ENCODE measurements at regions not wholly inside any gene's neighbourhood (a gene's known extent, or its start where the extent isn't known, plus 50 kb on each side); places are given as distances from the start of the nearest gene placed in this dataset.

DNA sequence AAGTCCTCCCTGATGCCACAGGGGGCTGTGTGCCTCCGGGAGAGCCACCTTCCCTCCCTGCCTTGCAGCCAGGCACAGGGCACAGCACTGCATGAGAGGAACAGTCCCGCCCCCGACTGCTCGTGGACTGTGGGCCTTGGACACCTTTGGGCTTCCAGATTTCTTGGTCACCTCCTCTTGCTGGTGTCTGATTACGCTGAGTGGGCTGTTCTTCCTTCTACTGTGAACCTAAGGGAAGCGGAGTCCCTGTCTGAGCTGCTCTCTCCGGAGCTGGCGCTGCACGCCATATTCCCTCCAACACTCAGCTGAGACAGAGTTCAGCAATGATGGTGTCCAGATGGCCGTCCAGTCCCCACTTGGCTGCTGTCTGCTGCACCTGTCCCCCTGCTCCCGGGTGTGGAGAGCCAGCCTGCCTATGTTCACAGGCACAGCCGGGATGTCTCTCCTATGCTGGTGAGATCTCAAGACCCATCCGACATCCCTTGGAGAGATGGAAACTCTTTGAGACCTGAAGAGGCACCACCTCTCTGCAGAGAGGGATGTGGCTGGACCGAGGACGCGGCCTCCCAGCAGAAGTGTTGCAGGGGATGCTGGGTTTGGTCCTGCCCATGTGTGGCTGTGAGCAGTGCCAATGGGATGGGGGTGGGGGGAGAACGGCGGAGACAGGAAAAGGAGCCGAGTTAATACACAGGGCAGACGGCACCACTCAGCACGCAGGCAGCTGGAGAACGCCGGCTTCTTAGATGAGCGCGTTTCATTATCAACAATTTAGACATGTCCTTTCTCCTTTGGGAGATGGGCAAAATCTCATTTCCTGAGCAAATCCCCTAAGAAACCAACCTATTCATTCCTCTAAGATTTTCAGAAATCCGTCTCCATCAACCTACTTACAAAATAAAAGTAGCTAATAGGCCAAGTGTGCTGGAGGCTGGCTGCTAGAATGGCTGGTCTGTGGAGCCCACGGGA is 171.9 kb downstream of the ENGASE start:
- Mint-ChIP-seq H3K9me3 (no peaks in the 10 kb centered on the region), H3K27ac (ENCODE audit: low read depth) (no peak overlapping the region)

DNA sequence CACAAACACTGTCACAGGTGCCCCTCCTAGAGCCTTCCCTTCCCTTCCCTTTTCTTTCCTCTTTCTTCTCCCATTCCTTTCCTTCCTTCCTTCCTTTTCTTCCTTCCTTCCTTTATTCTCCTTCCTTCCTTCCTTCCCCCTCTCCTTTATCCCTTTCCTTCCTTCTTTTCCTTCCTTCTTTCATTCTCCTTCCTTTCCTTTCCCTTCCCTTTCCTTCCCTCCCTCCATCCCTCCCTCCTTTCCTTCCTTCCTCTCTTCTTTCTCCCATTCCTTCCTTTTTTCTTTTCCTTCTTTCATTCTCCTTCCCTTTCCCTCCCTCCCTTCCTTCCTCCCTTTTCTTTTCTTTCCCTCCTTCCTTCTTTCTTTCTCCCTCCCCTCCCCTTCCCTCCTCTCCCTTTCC is 170.0 kb downstream of the ENGASE start:
- ATAC-seq (replicated peaks; ENCODE audit: extremely low read depth, poor library complexity, severe bottlenecking), result no peak
- DNase-seq (ENCODE audit: low spot score in 2 of 2), result no peak
- Mint-ChIP-seq H3K27me3 (peaks cover 46% of the 10 kb centered on the region), H3K9me3 (no peaks in the 10 kb centered on the region), H3K36me3 (ENCODE audit: insufficient read depth) (no peaks in the 10 kb centered on the region), H3K4me3 (no peak overlapping the region), H3K27ac (ENCODE audit: low read depth) (no peak overlapping the region), H3K4me1 (no peaks in the 10 kb centered on the region)

More for the DNA sequence above, 171.9 kb downstream of the ENGASE start:
- no peak overlapping the region for H3K4me3 Mint-ChIP-seq
- H3K36me3 Mint-ChIP-seq (ENCODE audit: insufficient read depth), result no peaks in the 10 kb centered on the region
- ATAC-seq (replicated peaks; ENCODE audit: extremely low read depth, poor library complexity, severe bottlenecking) (no peak), DNase-seq (ENCODE audit: low spot score in 2 of 2) (no peak)
- no peaks in the 10 kb centered on the region for H3K4me1 Mint-ChIP-seq
- peaks cover 51% of the 10 kb centered on the region for H3K27me3 Mint-ChIP-seq

DNA sequence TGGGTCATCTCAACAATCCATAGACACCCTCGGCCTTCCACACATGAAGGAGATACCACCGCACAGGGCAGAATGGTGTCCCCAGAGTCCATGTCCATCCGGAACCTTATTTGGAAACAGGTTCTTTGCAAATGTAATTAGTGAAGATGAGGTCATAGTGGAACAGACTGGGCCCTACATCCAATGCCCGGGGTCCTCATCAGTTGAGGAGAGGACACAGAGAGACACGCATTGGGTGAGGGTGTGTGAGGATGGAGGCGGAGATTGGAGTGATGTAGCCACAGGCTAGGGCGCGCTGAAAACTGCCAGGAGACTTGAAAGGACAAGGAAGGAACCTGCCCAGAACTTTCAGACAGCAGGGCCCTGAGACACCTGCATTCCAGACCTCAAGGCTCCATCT is 169.4 kb downstream of the ENGASE start:
- H3K27me3 Mint-ChIP-seq, result peaks cover 46% of the 10 kb centered on the region
- no peaks in the 10 kb centered on the region for H3K9me3 Mint-ChIP-seq
- DNase-seq (ENCODE audit: low spot score in 2 of 2), result no peak
- H3K36me3 Mint-ChIP-seq (ENCODE audit: insufficient read depth), result no peaks in the 10 kb centered on the region
- no peak overlapping the region for H3K4me3 Mint-ChIP-seq
- no peak for ATAC-seq (replicated peaks; ENCODE audit: extremely low read depth, poor library complexity, severe bottlenecking)
- no peaks in the 10 kb centered on the region for H3K4me1 Mint-ChIP-seq
- H3K27ac Mint-ChIP-seq (ENCODE audit: low read depth), result no peak overlapping the region

DNA sequence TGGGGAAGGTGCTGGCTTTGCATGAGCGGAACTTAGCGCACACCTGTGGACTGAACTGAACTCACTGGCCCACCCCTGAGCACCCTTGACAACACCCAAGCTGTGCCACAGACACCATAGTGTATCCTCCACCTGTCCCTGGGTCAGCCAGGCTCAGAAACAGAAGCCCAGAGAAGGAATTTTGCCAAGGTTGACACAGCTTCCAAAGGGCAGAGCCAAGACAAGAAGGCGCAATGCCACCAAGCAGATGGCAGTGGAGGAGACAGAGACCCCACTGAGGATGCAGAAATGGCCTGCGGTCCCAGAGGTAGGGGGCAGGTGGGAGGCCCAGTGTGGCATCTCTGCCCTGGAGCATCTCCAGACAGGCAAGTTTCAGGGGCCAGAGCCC is 169.0 kb downstream of the ENGASE start:
- Mint-ChIP-seq H3K27me3 (peaks cover 50% of the 10 kb centered on the region), H3K4me3 (no peak overlapping the region), H3K36me3 (ENCODE audit: insufficient read depth) (no peaks in the 10 kb centered on the region), H3K27ac (ENCODE audit: low read depth) (no peak overlapping the region), H3K4me1 (no peaks in the 10 kb centered on the region), H3K9me3 (no peaks in the 10 kb centered on the region)
- DNase-seq (ENCODE audit: low spot score in 2 of 2) (no peak), ATAC-seq (replicated peaks; ENCODE audit: extremely low read depth, poor library complexity, severe bottlenecking) (no peak)

DNA sequence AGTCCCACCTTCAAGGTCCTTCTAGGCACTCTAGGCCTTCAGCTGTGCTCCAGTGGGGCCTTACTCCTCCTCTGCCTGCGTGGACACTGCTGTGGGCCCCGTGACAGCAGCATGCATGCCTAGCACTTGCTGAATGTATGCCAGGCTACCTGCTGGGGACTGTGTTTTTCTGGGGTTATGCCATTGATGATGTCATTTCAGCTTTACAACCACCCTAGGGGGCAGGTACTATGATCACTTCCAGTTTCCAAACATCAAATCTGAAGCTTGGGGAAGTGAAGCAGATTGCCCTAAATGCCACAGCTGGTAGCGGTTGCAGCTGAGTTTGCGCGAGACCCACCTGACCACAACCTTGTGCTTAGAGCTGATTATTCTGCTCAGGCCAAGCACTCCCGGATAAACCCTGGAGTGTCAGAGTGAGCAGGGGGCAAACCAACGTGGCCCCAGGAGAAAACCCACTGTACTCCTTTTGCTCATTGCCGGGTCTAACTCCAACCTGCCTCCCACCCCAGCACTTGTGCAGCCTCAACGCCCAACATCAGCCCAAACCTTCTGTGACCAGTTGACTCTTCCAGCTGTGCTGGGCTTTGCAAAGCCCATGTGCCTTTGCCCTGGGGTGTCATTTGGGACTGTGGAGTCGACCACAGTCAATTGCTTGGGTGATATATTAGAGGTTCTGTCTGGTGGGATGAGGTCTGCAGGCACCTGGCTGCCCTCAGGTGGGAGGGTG is 168.4 kb downstream of the ENGASE start:
- no peaks in the 10 kb centered on the region for H3K4me1 Mint-ChIP-seq
- DNase-seq (ENCODE audit: low spot score in 2 of 2), result no peak
- H3K27ac Mint-ChIP-seq (ENCODE audit: low read depth), result no peak overlapping the region
- no peak overlapping the region for H3K4me3 Mint-ChIP-seq
- no peaks in the 10 kb centered on the region for H3K9me3 Mint-ChIP-seq
- ATAC-seq (replicated peaks; ENCODE audit: extremely low read depth, poor library complexity, severe bottlenecking), result no peak
- peaks cover 54% of the 10 kb centered on the region for H3K27me3 Mint-ChIP-seq
- H3K36me3 Mint-ChIP-seq (ENCODE audit: insufficient read depth), result no peaks in the 10 kb centered on the region

DNA sequence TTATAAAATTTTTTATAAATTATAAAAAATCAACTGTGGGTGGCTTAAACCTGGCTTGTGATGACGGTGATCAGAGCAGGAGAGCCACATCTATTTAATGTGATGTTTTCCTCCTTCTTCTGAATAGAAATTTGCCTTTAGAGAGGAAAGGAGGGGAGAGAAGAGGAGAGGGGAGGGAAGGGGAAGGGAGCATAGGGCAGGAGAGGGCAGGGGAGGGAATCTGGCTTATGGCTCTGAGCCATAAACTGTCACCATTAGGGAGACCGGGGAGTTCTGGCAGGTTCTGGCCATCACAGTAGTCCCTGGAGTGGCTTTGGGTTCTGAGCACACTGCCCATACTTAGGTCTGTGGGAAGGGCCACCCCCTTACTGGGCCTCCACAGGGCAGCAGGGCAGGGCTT is 167.8 kb downstream of the ENGASE start:
- H3K27ac Mint-ChIP-seq (ENCODE audit: low read depth), result no peak overlapping the region
- H3K4me1 Mint-ChIP-seq, result no peaks in the 10 kb centered on the region
- H3K4me3 Mint-ChIP-seq, result no peak overlapping the region
- ATAC-seq (replicated peaks; ENCODE audit: extremely low read depth, poor library complexity, severe bottlenecking) (no peak), DNase-seq (ENCODE audit: low spot score in 2 of 2) (no peak)
- peaks cover 55% of the 10 kb centered on the region for H3K27me3 Mint-ChIP-seq
- H3K36me3 Mint-ChIP-seq (ENCODE audit: insufficient read depth), result no peaks in the 10 kb centered on the region
- H3K9me3 Mint-ChIP-seq, result no peaks in the 10 kb centered on the region

DNA sequence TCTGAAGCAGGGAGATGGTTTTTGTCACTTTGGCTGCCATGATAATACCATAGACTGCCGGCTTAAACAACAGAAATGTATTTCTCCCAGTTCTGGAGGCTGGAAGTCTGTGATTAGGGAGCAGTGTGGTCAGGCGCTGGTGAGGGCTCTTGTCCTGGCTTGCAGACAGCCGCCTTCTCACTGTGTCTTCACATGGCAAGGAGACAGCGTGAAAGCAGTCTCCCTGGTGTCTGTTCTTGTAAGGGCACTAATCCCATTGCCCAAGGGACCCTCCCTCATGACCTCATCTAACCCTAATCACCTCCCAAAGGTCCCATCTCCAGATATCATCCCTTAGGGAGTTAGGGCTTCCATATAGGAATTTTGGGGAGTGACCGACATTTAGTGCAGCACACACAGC is 167.0 kb downstream of the ENGASE start:
- no peaks in the 10 kb centered on the region for H3K4me1 Mint-ChIP-seq
- H3K9me3 Mint-ChIP-seq, result no peaks in the 10 kb centered on the region
- ATAC-seq (replicated peaks; ENCODE audit: extremely low read depth, poor library complexity, severe bottlenecking), result no peak
- DNase-seq (ENCODE audit: low spot score in 2 of 2), result no peak
- no peak overlapping the region for H3K4me3 Mint-ChIP-seq
- no peaks in the 10 kb centered on the region for H3K36me3 Mint-ChIP-seq (ENCODE audit: insufficient read depth)
- peaks cover 63% of the 10 kb centered on the region for H3K27me3 Mint-ChIP-seq
- H3K27ac Mint-ChIP-seq (ENCODE audit: low read depth), result no peak overlapping the region

DNA sequence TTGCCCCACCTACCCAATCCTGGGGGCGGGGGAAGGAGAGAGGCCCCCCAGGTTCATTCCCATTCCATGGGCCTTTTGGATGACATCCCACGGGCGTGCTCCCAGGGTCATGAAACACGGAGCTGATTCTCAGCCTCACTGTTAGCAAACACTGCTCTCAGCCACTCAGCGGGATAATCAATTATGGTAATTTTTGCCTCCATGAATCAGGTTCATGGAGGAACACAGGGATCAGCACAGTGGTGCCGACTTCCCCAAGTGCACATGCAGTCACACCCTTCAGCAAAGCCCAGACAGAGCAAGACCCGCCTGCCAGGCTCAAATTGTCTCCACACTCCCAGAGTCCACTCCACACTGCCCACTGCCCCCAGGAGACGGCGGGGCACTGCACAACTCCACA is 164.6 kb downstream of the ENGASE start:
- Mint-ChIP-seq H3K36me3 (ENCODE audit: insufficient read depth) (no peaks in the 10 kb centered on the region), H3K27ac (ENCODE audit: low read depth) (no peak overlapping the region), H3K27me3 (peaks cover 69% of the 10 kb centered on the region)

DNA sequence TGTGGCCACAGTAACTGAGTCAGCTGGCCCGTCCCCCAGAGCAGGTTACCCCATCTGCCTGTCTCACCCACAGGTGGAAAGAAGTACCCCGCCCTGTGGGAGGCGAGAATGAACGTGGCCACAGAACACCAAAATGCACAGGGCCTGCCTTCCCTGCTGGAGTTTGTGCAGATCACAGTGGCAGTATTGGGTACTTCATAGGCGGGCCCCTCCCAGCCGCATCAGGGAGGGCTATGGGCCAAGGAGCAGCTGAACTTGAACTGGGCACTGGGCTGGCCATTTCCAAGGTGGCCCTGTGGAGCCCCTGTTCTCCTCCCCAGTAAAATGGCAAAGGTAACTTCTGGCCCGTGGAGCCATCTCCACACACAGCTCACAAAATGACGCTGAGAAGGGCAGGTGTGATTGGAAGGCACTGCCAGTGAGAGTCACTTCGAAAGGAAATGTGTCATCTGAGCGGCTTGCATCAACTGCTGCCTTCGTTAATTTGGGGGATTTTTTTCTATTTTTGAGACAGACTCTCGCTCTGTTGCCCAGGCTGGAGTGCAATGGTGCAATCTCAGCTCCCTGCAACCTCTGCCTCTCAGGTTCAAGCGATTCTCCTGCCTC is 162.9 kb downstream of the ENGASE start:
- Mint-ChIP-seq H3K36me3 (ENCODE audit: insufficient read depth) (no peaks in the 10 kb centered on the region), H3K27ac (ENCODE audit: low read depth) (no peak overlapping the region), H3K9me3 (no peaks in the 10 kb centered on the region), H3K4me3 (no peak overlapping the region), H3K27me3 (peaks cover 58% of the 10 kb centered on the region), H3K4me1 (no peaks in the 10 kb centered on the region)
- DNase-seq (ENCODE audit: low spot score in 2 of 2), result no peak
- no peak for ATAC-seq (replicated peaks; ENCODE audit: extremely low read depth, poor library complexity, severe bottlenecking)

More for the DNA sequence above, 164.6 kb downstream of the ENGASE start:
- Mint-ChIP-seq H3K4me1 (no peaks in the 10 kb centered on the region), H3K4me3 (no peak overlapping the region), H3K9me3 (no peaks in the 10 kb centered on the region)
- no peak for DNase-seq (ENCODE audit: low spot score in 2 of 2)
- ATAC-seq (replicated peaks; ENCODE audit: extremely low read depth, poor library complexity, severe bottlenecking), result no peak

DNA sequence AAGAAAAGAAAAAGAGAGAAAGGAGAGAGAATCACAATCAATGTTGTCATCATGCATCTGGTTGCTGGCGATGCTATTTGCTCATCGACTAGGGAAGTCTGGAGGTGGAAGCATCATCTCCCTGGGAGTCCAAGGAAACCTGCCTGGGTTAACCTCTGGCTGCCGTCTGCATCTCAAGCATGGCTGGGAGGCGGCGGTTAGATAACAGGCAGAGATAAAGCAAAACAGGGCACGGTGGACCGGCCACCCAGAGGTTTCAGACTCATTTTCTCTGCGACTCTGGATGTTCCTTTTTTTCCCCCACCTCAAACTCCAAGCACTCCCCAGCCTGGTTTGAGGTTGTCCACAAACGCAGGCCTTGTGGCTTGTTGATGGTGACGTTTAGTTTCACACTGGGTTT is 161.2 kb downstream of the ENGASE start:
- Mint-ChIP-seq H3K27me3 (peaks cover 46% of the 10 kb centered on the region), H3K36me3 (ENCODE audit: insufficient read depth) (no peaks in the 10 kb centered on the region)

DNA sequence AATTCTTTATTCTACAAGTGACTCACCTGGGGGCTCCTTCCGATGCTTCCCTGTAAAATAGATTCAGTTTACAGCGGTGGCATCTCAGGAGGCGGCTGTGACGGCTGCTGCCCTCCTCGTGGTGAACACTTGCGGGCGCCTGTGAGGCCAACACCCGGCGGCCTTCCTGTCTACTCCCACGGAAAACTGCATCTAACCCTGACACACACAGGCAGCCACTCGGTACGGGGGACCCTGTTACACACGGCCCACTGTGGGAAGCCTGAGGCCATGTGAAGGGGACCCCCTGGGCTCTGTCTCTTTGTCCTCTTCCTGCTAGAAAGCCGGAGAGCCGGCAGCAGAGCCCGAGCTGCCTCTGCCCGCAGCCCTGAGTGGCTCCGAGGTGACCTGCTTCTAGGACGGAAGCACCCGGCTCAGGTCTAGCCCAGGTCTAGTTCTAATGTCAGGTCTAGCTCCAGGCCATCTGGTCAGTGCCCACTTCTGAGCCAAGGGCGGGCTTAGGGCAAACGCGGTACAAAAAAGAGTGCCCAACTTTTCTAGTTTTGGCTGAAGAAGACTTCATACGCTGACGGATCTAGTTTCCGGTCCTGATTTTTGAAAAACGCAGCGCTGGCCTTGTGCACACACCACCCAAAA is 159.4 kb downstream of the ENGASE start:
- Mint-ChIP-seq H3K27me3 (peaks cover 33% of the 10 kb centered on the region), H3K27ac (ENCODE audit: low read depth) (no peak overlapping the region), H3K4me1 (no peaks in the 10 kb centered on the region), H3K9me3 (no peaks in the 10 kb centered on the region), H3K36me3 (ENCODE audit: insufficient read depth) (no peaks in the 10 kb centered on the region), H3K4me3 (no peak overlapping the region)
- no peak for ATAC-seq (replicated peaks; ENCODE audit: extremely low read depth, poor library complexity, severe bottlenecking)
- no peak for DNase-seq (ENCODE audit: low spot score in 2 of 2)

More for the DNA sequence above, 161.2 kb downstream of the ENGASE start:
- Mint-ChIP-seq H3K9me3 (no peaks in the 10 kb centered on the region), H3K4me3 (no peak overlapping the region), H3K4me1 (no peaks in the 10 kb centered on the region), H3K27ac (ENCODE audit: low read depth) (no peak overlapping the region)
- DNase-seq (ENCODE audit: low spot score in 2 of 2) (no peak), ATAC-seq (replicated peaks; ENCODE audit: extremely low read depth, poor library complexity, severe bottlenecking) (no peak)

DNA sequence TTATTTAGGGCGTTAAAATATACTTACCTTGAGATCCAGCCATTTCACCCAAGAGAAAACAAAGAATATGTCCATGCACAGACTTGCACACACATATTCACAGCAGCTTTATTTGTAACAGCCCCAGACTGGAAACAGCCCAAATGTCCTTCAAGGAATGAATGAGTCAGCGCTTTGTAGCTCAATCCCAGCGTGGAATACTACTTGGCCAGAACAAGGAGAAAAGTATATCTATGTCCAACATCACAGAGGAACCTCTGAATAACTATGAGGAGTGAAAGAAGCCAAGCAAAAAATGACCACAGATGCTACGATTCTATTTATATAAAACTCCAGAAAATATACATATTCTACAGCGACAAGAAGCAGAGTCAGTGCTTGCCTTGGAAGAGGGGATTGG is 158.3 kb downstream of the ENGASE start:
- Mint-ChIP-seq H3K4me3 (no peak overlapping the region), H3K4me1 (no peaks in the 10 kb centered on the region), H3K9me3 (no peaks in the 10 kb centered on the region), H3K36me3 (ENCODE audit: insufficient read depth) (no peaks in the 10 kb centered on the region), H3K27ac (ENCODE audit: low read depth) (no peak overlapping the region), H3K27me3 (peaks cover 24% of the 10 kb centered on the region)
- ATAC-seq (replicated peaks; ENCODE audit: extremely low read depth, poor library complexity, severe bottlenecking) (no peak), DNase-seq (ENCODE audit: low spot score in 2 of 2) (no peak)
